ENCODE measurements at regions not wholly inside any gene's neighbourhood (a gene's known extent, or its start where the extent isn't known, plus 50 kb on each side); places are given as distances from the start of the nearest gene placed in this dataset.

DNA sequence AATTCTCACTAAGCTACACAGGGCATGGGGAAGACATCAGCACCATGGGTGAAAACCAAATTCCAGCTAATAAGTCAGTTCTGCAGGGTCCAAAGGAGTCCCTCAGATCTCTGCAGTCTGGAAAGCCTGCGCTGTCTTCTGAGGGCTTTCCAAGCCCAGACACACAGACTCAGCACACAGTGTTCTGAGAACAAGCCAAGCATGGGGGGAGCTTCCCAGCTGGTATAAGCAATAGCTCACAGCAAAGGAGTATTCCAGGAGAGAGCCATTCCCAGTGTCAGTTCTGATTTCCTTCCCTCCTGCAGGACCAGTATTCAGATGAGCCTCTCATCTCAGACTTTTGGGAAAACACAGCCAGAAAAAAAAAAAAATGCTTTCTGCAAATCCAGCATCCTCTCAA lies 370.8 kb downstream of the TNS1 start:
- intact Hi-C loops (cut with micrococcal nuclease): no loop called here
- no peaks in the 10 kb centered on the region for H3K4me1 Mint-ChIP-seq
- no peak overlapping the region for H3K4me3 ChIP-seq (ENCODE audit: control extremely low read depth in 1 of 5, extremely low read depth in 1 of 5, insufficient read depth in 1 of 5, low read depth in 2 of 5, low read length in 4 of 5)
- H3K27ac Mint-ChIP-seq: no peak overlapping the region
- ChIA-PET POLR2A (no interaction called here), CTCF (no interaction called here)
- ATAC-seq (ENCODE audit: low read depth) (no peak), DNase-seq (no peak)
- H2AFZ ChIP-seq (ENCODE audit: insufficient read depth, low read depth, low read length, poor library complexity, severe bottlenecking): no peak overlapping the region
- H3K27me3 ChIP-seq (replicated peaks in 1 of 4; ENCODE audit: control extremely low read depth in 1 of 4, control insufficient read depth in 3 of 4, insufficient read depth in 4 of 4, low read length in 3 of 4): peaks cover 0 to 4% (median 0%) of the 10 kb centered on the region in 4 experiments
- no peaks in the 10 kb centered on the region for H3K4me1 ChIP-seq (ENCODE audit: control insufficient read depth in 2 of 2, insufficient read depth in 2 of 2, low read length in 2 of 2)
- no peak overlapping the region for H3K27ac ChIP-seq (ENCODE audit: low read length in 2 of 2)
- H3K27me3 Mint-ChIP-seq: peaks cover 31% of the 10 kb centered on the region
- no peak overlapping the region for H3K9ac ChIP-seq (ENCODE audit: low read length)
- H3K4me2 ChIP-seq (replicated peaks; ENCODE audit: low read depth, low read length, poor library complexity, severe bottlenecking): no peak overlapping the region
- no peak overlapping the region for H3K4me3 Mint-ChIP-seq
- H3K9me3 ChIP-seq (ENCODE audit: control extremely low read depth in 1 of 3, control insufficient read depth in 2 of 3, insufficient read depth in 1 of 3, low read length in 2 of 3): no peaks in the 10 kb centered on the region
- 82% methylated on average over 1 of the region's 1 CpG for WGBS (ENCODE audit: insufficient coverage)
- no peak for TF ChIP-seq EZH2 (IDR thresholded peaks at IDR 0.05; ENCODE audit: borderline replicate concordance, insufficient read depth, low read depth, low read length, poor library complexity, severe bottlenecking)
- TF ChIP-seq, protein P1, sequence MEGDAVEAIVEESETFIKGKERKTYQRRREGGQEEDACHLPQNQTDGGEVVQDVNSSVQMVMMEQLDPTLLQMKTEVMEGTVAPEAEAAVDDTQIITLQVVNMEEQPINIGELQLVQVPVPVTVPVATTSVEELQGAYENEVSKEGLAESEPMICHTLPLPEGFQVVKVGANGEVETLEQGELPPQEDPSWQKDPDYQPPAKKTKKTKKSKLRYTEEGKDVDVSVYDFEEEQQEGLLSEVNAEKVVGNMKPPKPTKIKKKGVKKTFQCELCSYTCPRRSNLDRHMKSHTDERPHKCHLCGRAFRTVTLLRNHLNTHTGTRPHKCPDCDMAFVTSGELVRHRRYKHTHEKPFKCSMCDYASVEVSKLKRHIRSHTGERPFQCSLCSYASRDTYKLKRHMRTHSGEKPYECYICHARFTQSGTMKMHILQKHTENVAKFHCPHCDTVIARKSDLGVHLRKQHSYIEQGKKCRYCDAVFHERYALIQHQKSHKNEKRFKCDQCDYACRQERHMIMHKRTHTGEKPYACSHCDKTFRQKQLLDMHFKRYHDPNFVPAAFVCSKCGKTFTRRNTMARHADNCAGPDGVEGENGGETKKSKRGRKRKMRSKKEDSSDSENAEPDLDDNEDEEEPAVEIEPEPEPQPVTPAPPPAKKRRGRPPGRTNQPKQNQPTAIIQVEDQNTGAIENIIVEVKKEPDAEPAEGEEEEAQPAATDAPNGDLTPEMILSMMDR (IDR thresholded peaks at IDR 0.05): no peak
- no peaks in the 10 kb centered on the region for H4K20me1 ChIP-seq (ENCODE audit: control insufficient read depth, insufficient read depth, low read length, poor library complexity, severe bottlenecking)
- no peaks in the 10 kb centered on the region for H3K79me2 ChIP-seq (ENCODE audit: control insufficient read depth, insufficient read depth, low read length)
- no peaks in the 10 kb centered on the region for H3K9me3 Mint-ChIP-seq (ENCODE audit: insufficient read depth)
- H3K36me3 ChIP-seq (replicated peaks in 1 of 2; ENCODE audit: control extremely low read depth in 1 of 2, control insufficient read depth in 1 of 2, extremely low read depth in 1 of 2, insufficient read depth in 2 of 2, low read length in 1 of 2): no peaks in the 10 kb centered on the region

- ChIA-PET POLR2A (no interaction called here), CTCF (no interaction called here)
- Histone ChIP-seq H3K79me2 (ENCODE audit: control insufficient read depth, insufficient read depth, low read length) (no peaks in the 10 kb centered on the region), H4K20me1 (ENCODE audit: control insufficient read depth, insufficient read depth, low read length, poor library complexity, severe bottlenecking) (no peaks in the 10 kb centered on the region), H3K9ac (ENCODE audit: low read length) (no peak overlapping the region), H3K36me3 (replicated peaks in 1 of 2; ENCODE audit: control extremely low read depth in 1 of 2, control insufficient read depth in 1 of 2, extremely low read depth in 1 of 2, insufficient read depth in 2 of 2, low read length in 1 of 2) (no peaks in the 10 kb centered on the region), H2AFZ (ENCODE audit: insufficient read depth, low read depth, low read length, poor library complexity, severe bottlenecking) (no peak overlapping the region), H3K27ac (ENCODE audit: low read length in 2 of 2) (no peak overlapping the region), H3K4me1 (ENCODE audit: control insufficient read depth in 2 of 2, insufficient read depth in 2 of 2, low read length in 2 of 2) (no peaks in the 10 kb centered on the region), H3K4me2 (replicated peaks; ENCODE audit: low read depth, low read length, poor library complexity, severe bottlenecking) (no peak overlapping the region), H3K4me3 (ENCODE audit: control extremely low read depth in 1 of 5, extremely low read depth in 1 of 5, insufficient read depth in 1 of 5, low read depth in 2 of 5, low read length in 4 of 5) (no peak overlapping the region), H3K9me3 (ENCODE audit: control extremely low read depth in 1 of 3, control insufficient read depth in 2 of 3, insufficient read depth in 1 of 3, low read length in 2 of 3) (no peaks in the 10 kb centered on the region), H3K27me3 (replicated peaks in 1 of 4; ENCODE audit: control extremely low read depth in 1 of 4, control insufficient read depth in 3 of 4, insufficient read depth in 4 of 4, low read length in 3 of 4) (no peaks in the 10 kb centered on the region)
- no peaks in the 10 kb centered on the region for H3K9me3 Mint-ChIP-seq (ENCODE audit: insufficient read depth)
- H3K27me3 Mint-ChIP-seq: peaks cover 27% of the 10 kb centered on the region
- ATAC-seq (ENCODE audit: low read depth) (no peak), DNase-seq (no peak)
- H3K27ac Mint-ChIP-seq: no peak overlapping the region
- WGBS (ENCODE audit: insufficient coverage): 77% methylated on average over 10 of the region's 10 CpGs
- TF ChIP-seq EZH2 (IDR thresholded peaks at IDR 0.05; ENCODE audit: borderline replicate concordance, insufficient read depth, low read depth, low read length, poor library complexity, severe bottlenecking): no peak
- TF ChIP-seq, protein P1 (IDR thresholded peaks at IDR 0.05): no peak
- no peak overlapping the region for H3K4me3 Mint-ChIP-seq
- no peaks in the 10 kb centered on the region for H3K4me1 Mint-ChIP-seq
- intact Hi-C loops (cut with micrococcal nuclease): no loop called here
Observed at GRCh38 chr2:217631115-217631514, 371.7 kb downstream of the TNS1 start.
